HG03521 (cell line): ENCODE measurements at regions not wholly inside any gene's neighbourhood (a gene's known extent, or its start where the extent isn't known, plus 50 kb on each side); places are given as distances from the start of the nearest gene placed in this dataset.
"Not testable (repeated sequence)": the region's sequence is repeated elsewhere in the genome, so short reads cannot be mapped to it uniquely, and the experiment has no call there.

Source experiments
- ATAC-seq: cut with Tn5 transposase; IDR thresholded peaks from one replicate; pipeline ENCODE4 v1.9.1; 2021; ENCODE audit warnings: mild to moderate bottlenecking, moderate library complexity; ENCODE audit not compliant: unreplicated experiment

- no peak for ATAC-seq
Observed at GRCh38 chr2:142395291-142395690, 264.5 kb upstream of the LRP1B start.

- no peak for ATAC-seq
Observed at GRCh38 chr2:142380372-142380771, 249.6 kb upstream of the LRP1B start.

GRCh38 chr2:142362069-142362468 lies 231.3 kb upstream of the LRP1B start:
- ATAC-seq = not testable (repeated sequence)

GRCh38 chr2:142347751-142348150 lies 216.9 kb upstream of the LRP1B start:
- ATAC-seq = no peak

GRCh38 chr2:142339261-142339660 lies 208.4 kb upstream of the LRP1B start:
- no peak for ATAC-seq

GRCh38 chr2:142332196-142332595 lies 201.4 kb upstream of the LRP1B start:
- ATAC-seq = no peak

GRCh38 chr2:142330458-142330857 lies 199.6 kb upstream of the LRP1B start:
- ATAC-seq = no peak

- ATAC-seq = no peak
Observed at GRCh38 chr2:142325870-142326269, 195.1 kb upstream of the LRP1B start.

- ATAC-seq = no peak
Observed at GRCh38 chr2:142323206-142323605, 192.4 kb upstream of the LRP1B start.

- no peak for ATAC-seq
Observed at GRCh38 chr2:142321706-142322280, 191.0 kb upstream of the LRP1B start.

GRCh38 chr2:142320067-142320466 lies 189.3 kb upstream of the LRP1B start:
- no peak for ATAC-seq

- no peak for ATAC-seq
Observed at GRCh38 chr2:142316049-142316448, 185.2 kb upstream of the LRP1B start.

GRCh38 chr2:142315346-142315745 lies 184.5 kb upstream of the LRP1B start:
- ATAC-seq = no peak

- no peak for ATAC-seq
Observed at GRCh38 chr2:142314164-142314563, 183.3 kb upstream of the LRP1B start.

GRCh38 chr2:142310530-142310929 lies 179.7 kb upstream of the LRP1B start:
- ATAC-seq = no peak

- no peak for ATAC-seq
Observed at GRCh38 chr2:142308744-142309143, 177.9 kb upstream of the LRP1B start.

- ATAC-seq = no peak
Observed at GRCh38 chr2:142307616-142308115, 176.8 kb upstream of the LRP1B start.

- ATAC-seq = no peak
Observed at GRCh38 chr2:142307086-142307485, 176.3 kb upstream of the LRP1B start.

- no peak for ATAC-seq
Observed at GRCh38 chr2:142306131-142306530, 175.3 kb upstream of the LRP1B start.

- no peak for ATAC-seq
Observed at GRCh38 chr2:142300517-142300916, 169.7 kb upstream of the LRP1B start.

- no peak for ATAC-seq
Observed at GRCh38 chr2:142299021-142299420, 168.2 kb upstream of the LRP1B start.

- no peak for ATAC-seq
Observed at GRCh38 chr2:142294225-142294624, 163.4 kb upstream of the LRP1B start.

GRCh38 chr2:142291969-142292368 lies 161.2 kb upstream of the LRP1B start:
- ATAC-seq = no peak
